Stimulated activated CD4-positive, alpha-beta T cell treated with anti-CD3 and anti-CD28 coated beads, Interleukin-4, amount 100 ng/mL, for 4 hours (primary cell): ENCODE measurements at regions not wholly inside any gene's neighbourhood (a gene's known extent, or its start where the extent isn't known, plus 50 kb on each side); places are given as distances from the start of the nearest gene placed in this dataset.

ENCODE experiments used
- DNase-seq, 2 experiments: peaks; one replicate each; pipeline ENCODE4 v3.0.0-alpha.2; 2020

DNA sequence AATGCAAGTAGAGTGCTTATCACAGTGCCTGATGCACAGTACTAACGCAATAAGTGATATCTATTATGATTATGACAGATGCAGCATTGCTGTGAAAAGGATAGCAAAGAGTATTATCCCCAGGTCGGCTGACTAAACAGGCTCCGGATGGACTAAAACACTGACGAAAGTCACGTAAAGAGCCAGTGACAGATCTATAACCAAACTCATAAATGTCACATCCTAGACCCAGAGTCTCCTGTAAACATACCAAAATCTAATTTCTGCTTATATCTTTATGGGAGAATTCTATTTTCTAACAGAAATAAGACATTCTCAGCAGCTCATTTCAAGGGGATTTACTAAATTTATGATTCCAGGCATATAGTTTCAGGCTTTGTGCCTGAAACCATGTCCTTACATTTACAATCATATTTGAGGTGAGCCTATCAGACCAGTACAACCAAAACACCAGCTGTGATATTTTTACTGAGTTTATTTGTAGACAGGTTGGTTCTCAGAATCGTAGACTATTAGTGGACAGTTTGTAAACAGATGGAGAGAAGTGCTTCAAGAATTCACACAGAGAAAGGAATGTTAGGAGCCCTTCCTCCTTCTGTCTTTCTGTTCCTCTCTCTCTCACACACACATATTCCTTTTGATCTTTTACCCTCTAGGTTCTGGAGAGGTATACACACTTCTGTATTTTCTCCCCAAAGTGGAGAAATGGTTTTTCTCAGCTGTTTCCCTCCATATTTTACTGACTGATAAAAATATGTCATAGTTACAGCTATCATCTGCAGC, 52.4 kb upstream of the WDR26 start:
- DNase-seq: no peak

- DNase-seq: no peak
These were observed 54.4 kb upstream of the WDR26 start for GRCh38 chr1:224488806-224489499.

DNA sequence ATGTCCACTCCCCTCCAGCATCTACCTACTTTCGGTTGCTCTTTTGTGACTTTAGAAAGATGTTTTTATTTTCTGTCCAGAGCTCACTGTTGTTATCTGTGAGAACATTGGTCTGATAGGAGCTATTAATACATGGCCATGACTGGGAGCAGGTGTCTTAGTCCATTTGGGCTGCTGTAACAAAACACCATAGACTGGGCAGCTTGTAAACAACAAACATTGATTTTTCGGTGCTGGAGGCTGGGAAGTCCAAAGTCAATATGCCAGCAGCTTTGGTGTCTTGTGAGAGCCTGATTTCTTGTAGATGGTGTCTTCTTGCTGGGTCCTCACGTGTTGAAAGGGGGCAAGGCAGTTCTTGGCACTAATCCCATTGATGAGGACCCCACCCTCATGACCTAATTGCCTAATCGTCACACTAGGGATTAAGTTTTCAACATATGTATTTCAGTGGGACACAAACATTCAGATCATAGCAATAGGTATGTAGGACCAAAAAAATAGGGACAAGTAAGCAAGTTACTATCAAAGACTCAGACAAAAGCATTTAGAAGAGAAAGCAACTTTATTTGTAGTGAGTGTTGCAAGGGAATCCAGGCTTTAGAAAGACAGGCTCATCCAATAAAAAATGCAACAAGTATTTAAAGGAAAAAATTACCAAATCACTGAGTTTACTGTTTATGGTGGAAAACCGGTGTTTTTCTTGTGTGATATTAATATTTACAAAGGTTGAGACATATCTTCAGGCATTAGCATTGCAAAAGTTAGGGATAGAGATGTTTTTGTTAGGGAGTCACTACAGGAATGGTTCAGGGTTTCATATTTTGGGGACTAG, 55.2 kb upstream of the WDR26 start:
- DNase-seq: no peak

DNA sequence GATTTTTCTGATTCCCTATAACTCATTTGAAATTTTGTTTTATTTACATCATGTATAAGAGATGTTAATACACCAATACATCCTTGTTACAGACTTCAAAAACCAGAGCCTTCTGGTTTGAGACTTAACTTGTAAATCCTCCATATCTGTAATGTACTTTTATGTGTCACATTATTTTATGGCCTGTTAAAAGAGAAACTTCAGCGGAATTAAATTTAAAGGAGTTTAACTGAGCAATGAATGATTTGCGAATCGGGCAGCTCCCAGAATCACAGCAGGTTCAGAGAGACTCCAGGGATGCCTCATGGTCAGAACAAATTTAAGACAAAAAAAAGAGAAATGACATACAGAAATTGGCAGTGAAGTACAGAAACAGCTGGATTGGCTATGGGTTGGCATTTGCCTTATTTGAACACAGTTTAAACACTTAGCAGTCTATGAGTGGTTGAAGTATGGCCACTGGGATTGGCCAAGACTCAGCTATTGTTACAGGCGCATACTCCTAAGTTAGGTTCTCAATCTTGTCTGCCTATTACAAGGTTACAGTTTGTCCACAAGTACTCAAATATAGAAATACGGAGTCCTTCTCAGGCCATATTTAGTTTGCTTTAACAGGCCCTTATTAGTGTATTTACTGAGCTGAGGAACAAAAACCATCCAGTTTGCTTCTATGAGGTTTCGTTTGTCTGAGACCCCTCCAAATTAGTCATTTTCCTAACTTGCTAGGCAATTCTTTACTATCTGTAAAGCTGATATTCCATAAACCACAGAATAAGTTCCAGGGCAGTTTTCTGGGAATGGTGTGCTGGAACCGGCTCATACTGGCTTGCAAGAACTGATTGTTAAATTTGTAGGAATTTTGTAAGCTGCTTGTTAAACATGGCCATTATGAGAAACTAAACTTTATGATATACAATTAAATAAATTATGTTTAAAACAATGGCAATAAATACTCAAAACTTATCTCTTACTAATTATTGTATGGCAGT, 56.2 kb upstream of the WDR26 start:
- no peak for DNase-seq

DNA sequence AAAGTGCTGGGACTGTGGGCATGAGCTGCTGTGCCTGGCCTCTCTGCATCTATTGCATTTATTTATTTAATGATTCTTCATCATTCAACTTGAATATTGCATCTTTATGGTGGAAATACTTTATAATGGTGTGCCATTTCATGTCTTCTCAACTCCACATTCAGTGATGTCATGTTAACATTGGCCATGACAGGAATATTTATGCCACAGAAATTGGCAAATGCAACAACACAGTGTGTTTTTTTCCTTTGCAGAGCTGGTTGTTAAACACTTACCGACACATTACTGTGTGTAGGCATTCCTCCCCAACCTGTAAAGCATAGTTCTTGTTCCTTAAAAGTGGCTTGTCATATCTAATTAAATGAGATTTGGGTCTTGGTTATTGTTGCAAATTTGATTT, 57.4 kb upstream of the WDR26 start:
- no peak for DNase-seq

- no peak for DNase-seq
These were observed 58.0 kb upstream of the WDR26 start for GRCh38 chr1:224492632-224493031.

DNA sequence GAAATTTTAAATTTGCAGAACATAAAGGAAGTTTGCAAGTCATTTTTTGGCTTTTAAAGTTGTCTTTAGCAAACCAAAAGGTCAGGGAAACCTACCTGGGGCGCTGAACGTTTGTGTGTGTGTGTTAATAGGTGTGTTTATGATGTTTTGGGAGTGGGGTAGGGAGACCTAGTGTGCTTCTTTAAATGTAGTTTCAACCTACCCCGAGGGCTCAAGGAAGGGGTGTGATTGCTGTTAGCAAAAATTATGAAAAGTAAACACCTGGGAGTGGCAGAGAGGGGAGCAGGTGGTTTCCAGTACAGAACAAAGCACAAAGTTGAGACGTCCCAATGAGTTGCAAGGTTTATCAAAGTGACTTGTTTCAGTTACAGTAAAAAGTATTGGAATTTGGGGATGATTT, 58.7 kb upstream of the WDR26 start:
- DNase-seq: no peak

DNA sequence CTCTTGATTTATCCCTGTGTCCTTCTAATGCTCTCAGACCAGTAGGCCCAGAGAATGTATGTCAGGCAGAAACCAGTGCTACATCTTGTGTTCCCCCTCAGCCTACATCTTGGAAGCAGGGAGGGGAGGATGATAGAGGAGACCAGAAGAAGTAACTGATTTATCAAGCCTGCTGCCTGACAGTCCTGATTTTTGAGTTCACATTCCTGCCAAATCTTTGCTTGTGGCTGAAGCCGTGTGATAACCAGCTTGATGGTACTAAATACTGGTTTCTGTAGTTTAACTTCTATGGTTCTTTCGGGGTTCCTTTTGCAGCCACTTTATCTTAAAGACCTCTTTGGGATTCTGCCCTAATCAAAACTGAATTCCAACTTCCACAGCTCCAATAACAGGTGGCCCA, 59.7 kb upstream of the WDR26 start:
- DNase-seq: no peak

DNA sequence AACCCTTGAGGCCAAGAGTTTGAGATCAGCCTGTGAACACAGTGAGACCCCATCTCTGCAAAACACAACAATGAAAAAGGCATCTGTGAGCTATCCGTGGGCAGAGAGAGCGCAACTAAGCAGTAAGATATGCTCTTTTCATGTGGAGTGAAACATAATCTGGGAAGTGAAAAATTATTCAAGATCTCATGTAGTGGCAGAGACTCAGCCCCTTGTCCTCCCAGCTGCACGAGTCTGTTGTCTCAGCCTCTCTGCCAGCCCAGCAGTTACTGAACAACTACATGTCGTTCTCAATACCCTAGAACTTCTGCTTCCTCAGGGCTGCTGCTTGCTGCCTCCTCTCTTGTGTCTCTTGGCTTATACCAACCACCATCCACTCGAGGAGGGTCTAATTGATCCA, 61.3 kb upstream of the WDR26 start:
- no peak for DNase-seq

DNA sequence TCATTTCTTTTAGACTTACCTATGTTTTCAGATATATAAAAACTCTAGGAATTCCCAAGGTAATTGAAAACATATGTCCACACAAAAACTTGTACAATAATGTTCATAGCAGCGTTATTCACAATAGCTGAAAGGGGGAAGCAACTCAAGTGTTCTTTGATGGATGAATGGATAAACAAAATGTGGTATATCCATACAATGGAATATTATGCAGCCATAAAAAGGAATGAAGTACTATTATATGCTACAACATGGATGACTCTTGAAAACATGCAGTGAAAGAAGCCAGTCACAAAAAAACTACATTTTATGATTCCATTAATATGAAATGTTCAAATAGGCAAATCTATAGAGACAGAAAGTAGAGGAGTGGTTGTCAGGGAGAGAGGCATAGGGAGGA, 62.2 kb upstream of the WDR26 start:
- no peak for DNase-seq

DNA sequence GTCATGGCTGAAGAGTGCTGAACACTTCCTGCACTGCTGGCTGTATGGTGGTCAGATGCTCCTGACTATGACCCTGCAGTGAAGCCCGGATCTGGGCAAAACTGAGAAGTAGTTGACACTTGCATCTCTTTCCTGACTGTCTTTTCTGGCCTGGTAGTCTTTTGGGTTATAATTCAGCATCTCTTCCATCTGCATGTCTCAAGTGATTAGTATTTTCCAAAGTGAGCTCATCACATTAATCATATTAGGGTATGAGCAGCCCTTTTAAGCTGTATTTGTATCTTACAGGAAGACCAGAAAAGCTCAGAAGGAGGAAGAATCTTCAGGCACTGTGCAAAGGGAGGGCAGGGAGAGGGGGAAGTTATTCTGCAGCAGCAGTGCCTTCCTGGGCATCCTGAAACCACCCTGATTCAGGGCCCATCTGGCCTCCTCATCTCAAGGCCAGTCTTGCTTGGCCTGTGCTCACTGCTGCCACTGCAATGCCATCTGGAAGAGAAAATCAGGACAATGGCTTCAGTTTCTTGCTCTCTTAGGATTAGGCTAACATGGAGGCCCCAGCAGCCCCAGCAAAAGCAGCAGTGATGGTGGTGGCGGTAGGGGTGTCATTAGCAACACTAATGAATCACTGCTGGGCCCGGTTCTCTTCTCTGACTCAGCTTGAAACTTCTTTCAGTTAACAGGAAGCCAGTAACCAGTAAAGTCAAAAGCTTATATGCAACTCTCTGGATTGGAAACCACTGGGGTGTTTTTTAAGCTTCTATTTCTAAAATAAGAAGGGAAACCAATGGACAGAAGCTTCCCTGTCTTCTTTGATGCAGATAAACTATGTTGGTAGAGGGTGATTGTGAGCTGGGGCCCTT, 63.3 kb upstream of the WDR26 start:
- DNase-seq: peak; percentile 54 to 65

GRCh38 chr1:224498574-224499170, 64.1 kb upstream of the WDR26 start:
- DNase-seq: no peak

DNA sequence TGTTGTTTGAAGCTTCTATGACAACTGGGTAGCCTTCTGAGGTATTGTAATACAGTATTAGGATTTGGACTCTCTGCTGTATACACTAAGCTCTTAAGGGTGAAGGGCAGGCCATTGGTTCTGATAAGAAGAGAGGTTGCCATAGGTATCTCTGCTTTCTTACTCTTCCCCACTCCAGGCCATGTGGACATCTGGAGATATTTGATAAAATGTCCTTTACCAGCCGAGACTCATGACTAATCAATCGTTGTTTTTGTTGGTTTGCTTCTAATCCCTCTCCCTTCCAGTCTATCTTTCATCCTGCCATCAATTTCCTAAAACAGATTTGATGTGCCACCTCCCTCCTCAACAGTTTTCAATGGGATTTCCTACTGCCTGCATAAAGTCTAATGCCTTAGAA, 64.6 kb upstream of the WDR26 start:
- no peak for DNase-seq

- DNase-seq: no peak
These were observed 66.2 kb upstream of the WDR26 start for GRCh38 chr1:224500796-224501195.

GRCh38 chr1:224501836-224502235, 67.2 kb upstream of the WDR26 start:
- no peak for DNase-seq

- no peak for DNase-seq
These were observed 68.0 kb upstream of the WDR26 start for GRCh38 chr1:224502459-224503160.

GRCh38 chr1:224503161-224504118, 68.8 kb upstream of the WDR26 start:
- DNase-seq: no peak

- DNase-seq: no peak
These were observed 69.9 kb upstream of the WDR26 start for GRCh38 chr1:224504297-224505041.
